ENCODE measurements at regions not wholly inside any gene's neighbourhood (a gene's known extent, or its start where the extent isn't known, plus 50 kb on each side); places are given as distances from the start of the nearest gene placed in this dataset.

DNA sequence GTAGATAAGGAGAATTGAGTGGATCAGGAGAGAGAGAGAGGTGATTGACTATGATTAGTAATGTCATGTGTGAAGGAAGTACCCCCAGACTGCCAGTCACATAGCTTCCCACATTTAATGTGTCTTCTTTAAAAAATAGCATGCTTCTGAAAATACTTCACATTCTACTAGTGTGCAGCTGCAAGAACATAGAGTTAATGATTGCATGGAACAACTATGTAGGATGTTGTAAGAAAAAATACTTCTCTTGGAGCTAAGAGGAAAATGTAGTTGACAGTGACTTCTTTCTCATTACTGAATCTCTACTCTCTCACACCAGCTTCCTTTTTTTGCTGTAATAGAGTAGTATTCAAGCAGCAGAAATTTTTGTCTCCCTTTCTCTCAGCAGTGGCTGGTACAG, 1016.2 kb downstream of the NLGN4Y start:
- ATAC-seq (no peak), DNase-seq (no peak)
- no peaks in the 10 kb centered on the region for H3K4me1 ChIP-seq
- H3K27ac ChIP-seq = no peak overlapping the region
- H3K4me3 ChIP-seq = no peak overlapping the region
- H3K36me3 ChIP-seq = no peaks in the 10 kb centered on the region
- TF ChIP-seq CTCF (IDR thresholded peaks at IDR 0.05) = no peak
- no peaks in the 10 kb centered on the region for H3K27me3 ChIP-seq
- no peaks in the 10 kb centered on the region for H3K9me3 ChIP-seq
- intact Hi-C loops (cut with DNase I) = no loop called here

GRCh38 chrY:15546177-15546754, 1021.9 kb downstream of the NLGN4Y start:
- intact Hi-C loops (cut with DNase I) = no loop called here
- Histone ChIP-seq H3K4me1 (no peaks in the 10 kb centered on the region), H3K9me3 (no peaks in the 10 kb centered on the region), H3K27ac (no peak overlapping the region), H3K27me3 (no peaks in the 10 kb centered on the region), H3K4me3 (no peak overlapping the region), H3K36me3 (no peaks in the 10 kb centered on the region)
- WGBS, 2 donors = 97 to 100% methylated on average over 1 of the region's 1 CpG
- ATAC-seq (no peak), DNase-seq (no peak)
- no peak for TF ChIP-seq CTCF (IDR thresholded peaks at IDR 0.05)

GRCh38 chrY:15552074-15552473, 1027.7 kb downstream of the NLGN4Y start:
- no peaks in the 10 kb centered on the region for H3K4me1 ChIP-seq
- H3K4me3 ChIP-seq = no peak overlapping the region
- 76% methylated on average over 2 of the region's 2 CpGs for WGBS, 2 donors
- H3K36me3 ChIP-seq = no peaks in the 10 kb centered on the region
- intact Hi-C loops (cut with DNase I) = no loop called here
- H3K27ac ChIP-seq = no peak overlapping the region
- ATAC-seq = no peak
- no peak for TF ChIP-seq CTCF (IDR thresholded peaks at IDR 0.05)
- no peak for DNase-seq
- H3K27me3 ChIP-seq = no peaks in the 10 kb centered on the region
- no peaks in the 10 kb centered on the region for H3K9me3 ChIP-seq

- no peak for TF ChIP-seq CTCF (IDR thresholded peaks at IDR 0.05)
- no peak overlapping the region for H3K4me3 ChIP-seq
- no peak overlapping the region for H3K27ac ChIP-seq
- WGBS, 2 donors = 85 to 86% methylated on average over 1 of the region's 1 CpG
- H3K9me3 ChIP-seq = no peaks in the 10 kb centered on the region
- no peak for DNase-seq
- H3K27me3 ChIP-seq = no peaks in the 10 kb centered on the region
- H3K4me1 ChIP-seq = no peaks in the 10 kb centered on the region
- H3K36me3 ChIP-seq = no peaks in the 10 kb centered on the region
- no peak for ATAC-seq
- intact Hi-C loops (cut with DNase I) = no loop called here
Observed at GRCh38 chrY:15554991-15555390, 1030.7 kb downstream of the NLGN4Y start.

Data from heart right ventricle (tissue), 16 donors.